ENCODE measurements at regions not wholly inside any gene's neighbourhood (a gene's known extent, or its start where the extent isn't known, plus 50 kb on each side); places are given as distances from the start of the nearest gene placed in this dataset.

GRCh38 chr4:159543831-159544230, 441.0 kb downstream of the RAPGEF2 start:
- H3K27ac ChIP-seq (ENCODE audit: low read depth in 1 of 3, low read length in 2 of 3): no peak overlapping the region
- no peak for DNase-seq
- no peaks in the 10 kb centered on the region for H3K9me3 ChIP-seq (ENCODE audit: control insufficient read depth in 2 of 2, insufficient read depth in 1 of 2, low read depth in 1 of 2, low read length in 1 of 2)
- no peak overlapping the region for H3K4me3 ChIP-seq (ENCODE audit: low read depth in 1 of 3, low read length in 3 of 3)
- no peaks in the 10 kb centered on the region for H3K4me1 ChIP-seq (ENCODE audit: control insufficient read depth in 3 of 3, insufficient read depth in 2 of 3, low read depth in 1 of 3, low read length in 2 of 3)
- 78 to 80% (median 78%) methylated on average over 5 of the region's 5 CpGs for WGBS, 3 donors
- no peaks in the 10 kb centered on the region for H3K36me3 ChIP-seq (ENCODE audit: control insufficient read depth in 3 of 3, insufficient read depth in 2 of 3, low read depth in 1 of 3, low read length in 3 of 3)
- H3K27me3 ChIP-seq (ENCODE audit: control insufficient read depth in 3 of 3, insufficient read depth in 3 of 3, low read length in 3 of 3): no peaks in the 10 kb centered on the region
- FAIRE-seq: no peak

GRCh38 chr4:159545556-159545955, 442.7 kb downstream of the RAPGEF2 start:
- H3K4me1 ChIP-seq (ENCODE audit: control insufficient read depth in 3 of 3, insufficient read depth in 2 of 3, low read depth in 1 of 3, low read length in 2 of 3): no peaks in the 10 kb centered on the region
- FAIRE-seq: no peak
- H3K9me3 ChIP-seq (ENCODE audit: control insufficient read depth in 2 of 2, insufficient read depth in 1 of 2, low read depth in 1 of 2, low read length in 1 of 2): no peaks in the 10 kb centered on the region

GRCh38 chr4:159547645-159548308, 444.9 kb downstream of the RAPGEF2 start:
- H3K4me1 ChIP-seq (ENCODE audit: control insufficient read depth in 3 of 3, insufficient read depth in 2 of 3, low read depth in 1 of 3, low read length in 2 of 3): no peaks in the 10 kb centered on the region
- no peak overlapping the region for H3K27ac ChIP-seq (ENCODE audit: low read depth in 1 of 3, low read length in 2 of 3)
- H3K27me3 ChIP-seq (ENCODE audit: control insufficient read depth in 3 of 3, insufficient read depth in 3 of 3, low read length in 3 of 3): no peaks in the 10 kb centered on the region
- no peaks in the 10 kb centered on the region for H3K36me3 ChIP-seq (ENCODE audit: control insufficient read depth in 3 of 3, insufficient read depth in 2 of 3, low read depth in 1 of 3, low read length in 3 of 3)
- DNase-seq: no peak
- H3K9me3 ChIP-seq (ENCODE audit: control insufficient read depth in 2 of 2, insufficient read depth in 1 of 2, low read depth in 1 of 2, low read length in 1 of 2): no peaks in the 10 kb centered on the region
- no peak overlapping the region for H3K4me3 ChIP-seq (ENCODE audit: low read depth in 1 of 3, low read length in 3 of 3)
- no peak for FAIRE-seq
- 95 to 100% (median 96%) methylated on average over 1 of the region's 1 CpG for WGBS, 3 donors

More at GRCh38 chr4:159545556-159545955, 442.7 kb downstream of the RAPGEF2 start:
- no peaks in the 10 kb centered on the region for H3K27me3 ChIP-seq (ENCODE audit: control insufficient read depth in 3 of 3, insufficient read depth in 3 of 3, low read length in 3 of 3)
- no peak for DNase-seq
- WGBS, 3 donors: 86 to 94% (median 86%) methylated on average over 2 of the region's 2 CpGs
- no peak overlapping the region for H3K4me3 ChIP-seq (ENCODE audit: low read depth in 1 of 3, low read length in 3 of 3)
- no peaks in the 10 kb centered on the region for H3K36me3 ChIP-seq (ENCODE audit: control insufficient read depth in 3 of 3, insufficient read depth in 2 of 3, low read depth in 1 of 3, low read length in 3 of 3)
- no peak overlapping the region for H3K27ac ChIP-seq (ENCODE audit: low read depth in 1 of 3, low read length in 2 of 3)

GRCh38 chr4:159549098-159549518, 446.2 kb downstream of the RAPGEF2 start:
- no peak overlapping the region for H3K4me3 ChIP-seq (ENCODE audit: low read depth in 1 of 3, low read length in 3 of 3)
- FAIRE-seq (no peak), DNase-seq (peak in 1 of 2 donors; percentile 32)
- no peaks in the 10 kb centered on the region for H3K27me3 ChIP-seq (ENCODE audit: control insufficient read depth in 3 of 3, insufficient read depth in 3 of 3, low read length in 3 of 3)
- no peaks in the 10 kb centered on the region for H3K36me3 ChIP-seq (ENCODE audit: control insufficient read depth in 3 of 3, insufficient read depth in 2 of 3, low read depth in 1 of 3, low read length in 3 of 3)
- WGBS, 3 donors: 88 to 93% (median 92%) methylated on average over 2 of the region's 2 CpGs
- H3K9me3 ChIP-seq (ENCODE audit: control insufficient read depth in 2 of 2, insufficient read depth in 1 of 2, low read depth in 1 of 2, low read length in 1 of 2): no peaks in the 10 kb centered on the region
- no peak overlapping the region for H3K27ac ChIP-seq (ENCODE audit: low read depth in 1 of 3, low read length in 2 of 3)
- no peaks in the 10 kb centered on the region for H3K4me1 ChIP-seq (ENCODE audit: control insufficient read depth in 3 of 3, insufficient read depth in 2 of 3, low read depth in 1 of 3, low read length in 2 of 3)

GRCh38 chr4:159551281-159551680, 448.4 kb downstream of the RAPGEF2 start:
- Histone ChIP-seq H3K9me3 (ENCODE audit: control insufficient read depth in 2 of 2, insufficient read depth in 1 of 2, low read depth in 1 of 2, low read length in 1 of 2) (no peaks in the 10 kb centered on the region), H3K27me3 (ENCODE audit: control insufficient read depth in 3 of 3, insufficient read depth in 3 of 3, low read length in 3 of 3) (no peaks in the 10 kb centered on the region), H3K4me3 (ENCODE audit: low read depth in 1 of 3, low read length in 3 of 3) (no peak overlapping the region), H3K36me3 (ENCODE audit: control insufficient read depth in 3 of 3, insufficient read depth in 2 of 3, low read depth in 1 of 3, low read length in 3 of 3) (no peaks in the 10 kb centered on the region), H3K27ac (ENCODE audit: low read depth in 1 of 3, low read length in 2 of 3) (peak overlapping the region in 1 of 3 donors; percentile 42), H3K4me1 (ENCODE audit: control insufficient read depth in 3 of 3, insufficient read depth in 2 of 3, low read depth in 1 of 3, low read length in 2 of 3) (no peaks in the 10 kb centered on the region)
- FAIRE-seq: no peak
- DNase-seq: peak in 1 of 2 donors; percentile 42
- WGBS, 3 donors: 0 to 48% (median 48%) methylated on average over 1 of the region's 1 CpG

GRCh38 chr4:159552979-159553768, 450.3 kb downstream of the RAPGEF2 start:
- no peaks in the 10 kb centered on the region for H3K27me3 ChIP-seq (ENCODE audit: control insufficient read depth in 3 of 3, insufficient read depth in 3 of 3, low read length in 3 of 3)
- H3K36me3 ChIP-seq (ENCODE audit: control insufficient read depth in 3 of 3, insufficient read depth in 2 of 3, low read depth in 1 of 3, low read length in 3 of 3): no peaks in the 10 kb centered on the region
- H3K4me1 ChIP-seq (ENCODE audit: control insufficient read depth in 3 of 3, insufficient read depth in 2 of 3, low read depth in 1 of 3, low read length in 2 of 3): no peaks in the 10 kb centered on the region
- no peak for DNase-seq
- FAIRE-seq: no peak
- no peak overlapping the region for H3K4me3 ChIP-seq (ENCODE audit: low read depth in 1 of 3, low read length in 3 of 3)
- no peak overlapping the region for H3K27ac ChIP-seq (ENCODE audit: low read depth in 1 of 3, low read length in 2 of 3)
- WGBS, 3 donors: 70 to 95% (median 81%) methylated on average over 4 of the region's 4 CpGs
- H3K9me3 ChIP-seq (ENCODE audit: control insufficient read depth in 2 of 2, insufficient read depth in 1 of 2, low read depth in 1 of 2, low read length in 1 of 2): no peaks in the 10 kb centered on the region

GRCh38 chr4:159555873-159556272, 453.0 kb downstream of the RAPGEF2 start:
- no peak overlapping the region for H3K27ac ChIP-seq (ENCODE audit: low read depth in 1 of 3, low read length in 2 of 3)
- no peak overlapping the region for H3K4me3 ChIP-seq (ENCODE audit: low read depth in 1 of 3, low read length in 3 of 3)
- no peaks in the 10 kb centered on the region for H3K4me1 ChIP-seq (ENCODE audit: control insufficient read depth in 3 of 3, insufficient read depth in 2 of 3, low read depth in 1 of 3, low read length in 2 of 3)
- FAIRE-seq (no peak), DNase-seq (no peak)
- H3K9me3 ChIP-seq (ENCODE audit: control insufficient read depth in 2 of 2, insufficient read depth in 1 of 2, low read depth in 1 of 2, low read length in 1 of 2): peaks cover 0 to 3% of the 10 kb centered on the region in 2 donors
- no peaks in the 10 kb centered on the region for H3K36me3 ChIP-seq (ENCODE audit: control insufficient read depth in 3 of 3, insufficient read depth in 2 of 3, low read depth in 1 of 3, low read length in 3 of 3)
- no peaks in the 10 kb centered on the region for H3K27me3 ChIP-seq (ENCODE audit: control insufficient read depth in 3 of 3, insufficient read depth in 3 of 3, low read length in 3 of 3)

GRCh38 chr4:159562366-159562765, 459.5 kb downstream of the RAPGEF2 start:
- FAIRE-seq: no peak
- Histone ChIP-seq H3K36me3 (ENCODE audit: control insufficient read depth in 3 of 3, insufficient read depth in 2 of 3, low read depth in 1 of 3, low read length in 3 of 3) (no peaks in the 10 kb centered on the region), H3K4me1 (ENCODE audit: control insufficient read depth in 3 of 3, insufficient read depth in 2 of 3, low read depth in 1 of 3, low read length in 2 of 3) (peaks cover 0 to 4% (median 0%) of the 10 kb centered on the region in 3 donors), H3K9me3 (ENCODE audit: control insufficient read depth in 2 of 2, insufficient read depth in 1 of 2, low read depth in 1 of 2, low read length in 1 of 2) (peaks cover 0 to 8% of the 10 kb centered on the region in 2 donors), H3K27ac (ENCODE audit: low read depth in 1 of 3, low read length in 2 of 3) (no peak overlapping the region), H3K4me3 (ENCODE audit: low read depth in 1 of 3, low read length in 3 of 3) (no peak overlapping the region), H3K27me3 (ENCODE audit: control insufficient read depth in 3 of 3, insufficient read depth in 3 of 3, low read length in 3 of 3) (no peaks in the 10 kb centered on the region)
- 74 to 94% (median 88%) methylated on average over 1 of the region's 1 CpG for WGBS, 3 donors
- DNase-seq: no peak
